GM23338 (cell line): ENCODE measurements at regions not wholly inside any gene's neighbourhood (a gene's known extent, or its start where the extent isn't known, plus 50 kb on each side); places are given as distances from the start of the nearest gene placed in this dataset.

Experiments used
- ATAC-seq: fragments of 200-7000 bp; cut with Tn5 transposase; 3 replicates; pipeline ENCODE4 v1.9.1; 2020
- DNase-seq: peaks from one replicate; pipeline ENCODE4 v3.0.0-alpha.2; 2015; ENCODE audit warnings: low spot score
- H2AFZ ChIP-seq: fragments of 200-600 bp; sonication (generic); 2 replicates; pipeline ENCODE4 v1.8.0; 2016; ENCODE audit warnings: antibody characterized with exemption, mild to moderate bottlenecking, moderate library complexity
- H3F3A ChIP-seq: fragments of 200-600 bp; sonication (generic); replicated peaks from 2 replicates; pipeline ENCODE4 v1.8.0; 2017; ENCODE audit warnings: antibody characterized with exemption, mixed run types, low read depth
- H3K27ac ChIP-seq: fragments of 200-600 bp; sonication (generic); 2 replicates; pipeline ENCODE4 v1.6.1; 2016; ENCODE audit warnings: low read depth
- H3K27me3 ChIP-seq: fragments of 200-600 bp; sonication (generic); 2 replicates; pipeline ENCODE4 v1.8.0; 2016; ENCODE audit warnings: mild to moderate bottlenecking, mixed run types, moderate library complexity; ENCODE audit not compliant: insufficient read depth
- H3K36me3 ChIP-seq: fragments of 200-600 bp; sonication (generic); 2 replicates; pipeline ENCODE4 v1.8.0; 2016; ENCODE audit warnings: mild to moderate bottlenecking; ENCODE audit not compliant: insufficient read depth
- H3K4me1 ChIP-seq: fragments of 200-600 bp; sonication (generic); 2 replicates; pipeline ENCODE4 v1.8.0; 2016; ENCODE audit warnings: mild to moderate bottlenecking, moderate library complexity; ENCODE audit not compliant: insufficient read depth
- H3K4me2 ChIP-seq: fragments of 200-600 bp; sonication (generic); 2 replicates; pipeline ENCODE4 v1.7.1; 2017; ENCODE audit warnings: mixed run types
- H3K4me3 ChIP-seq: fragments of 200-600 bp; sonication (generic); 2 replicates; pipeline ENCODE4 v1.6.1; 2016; ENCODE audit warnings: mixed run types
- H3K79me2 ChIP-seq: fragments of 200-600 bp; sonication (generic); replicated peaks from 2 replicates; pipeline ENCODE4 v1.8.0; 2017; ENCODE audit warnings: mild to moderate bottlenecking; ENCODE audit not compliant: insufficient read depth
- H3K9me2 ChIP-seq: fragments of 200-600 bp; sonication (generic); 2 replicates; pipeline ENCODE4 v1.8.0; 2017; ENCODE audit not compliant: insufficient read depth
- H4K20me1 ChIP-seq: fragments of 200-600 bp; sonication (generic); replicated peaks from 2 replicates; pipeline ENCODE4 v1.8.0; 2017; ENCODE audit warnings: mild to moderate bottlenecking; ENCODE audit not compliant: insufficient read depth
- H3K27ac Mint-ChIP-seq: 2 replicates; pipeline ENCODE4 v1.8.0; 2020; ENCODE audit warnings: inconsistent platforms, mild to moderate bottlenecking, moderate library complexity, mixed read lengths
- H3K27me3 Mint-ChIP-seq: 3 replicates; pipeline ENCODE4 v1.8.0; 2022; ENCODE audit warnings: low read depth, mild to moderate bottlenecking, moderate library complexity, mixed read lengths, inconsistent platforms; ENCODE audit not compliant: insufficient read depth, poor library complexity
- H3K36me3 Mint-ChIP-seq: 3 replicates; pipeline ENCODE4 v1.8.0; 2021; ENCODE audit warnings: low read depth, mild to moderate bottlenecking, inconsistent platforms, moderate library complexity, mixed read lengths
- H3K4me1 Mint-ChIP-seq: 3 replicates; pipeline ENCODE4 v1.8.0; 2020; ENCODE audit warnings: mild to moderate bottlenecking, inconsistent platforms, mixed read lengths
- H3K4me3 Mint-ChIP-seq: 3 replicates; pipeline ENCODE4 v1.8.0; 2021; ENCODE audit warnings: moderate library complexity, mild to moderate bottlenecking, inconsistent platforms, mixed read lengths
- H3K9me3 Mint-ChIP-seq: 3 replicates; pipeline ENCODE4 v1.8.0; 2020; ENCODE audit warnings: moderate library complexity, mild to moderate bottlenecking, inconsistent platforms, mixed read lengths
- EZH2 ChIP-seq: fragments of 200-600 bp; sonication (generic); IDR thresholded peaks from one replicate; pipeline ENCODE4 v1.8.0; 2017; ENCODE audit warnings: antibody characterized with exemption, mild to moderate bottlenecking, low read depth; ENCODE audit not compliant: unreplicated experiment
- TF ChIP-seq, protein P1 (sequence below), 2 experiments: fragments of 200-600 bp in 1 of 2; sonication (generic) in 1 of 2; conservative IDR thresholded peaks; 2 replicates each; pipeline versions ENCODE4 v1.5.1 to v1.6.1; 2016 to 2017; ENCODE audit warnings: antibody characterized with exemption in 2 of 2, low read depth in 2 of 2, mild to moderate bottlenecking in 2 of 2, moderate library complexity in 1 of 2
- TF ChIP-seq, protein P2 (sequence below): IDR thresholded peaks from 2 replicates; pipeline ENCODE4 v1.6.1; 2016; ENCODE audit warnings: antibody characterized with exemption
- TF ChIP-seq, protein P3 (sequence below): IDR thresholded peaks from one replicate; pipeline ENCODE4 v1.6.1; 2018; ENCODE audit warnings: antibody characterized with exemption; ENCODE audit not compliant: unreplicated experiment
- TF ChIP-seq, protein P4 (sequence below): fragments of 250-450 bp; sonication (Bioruptor Pico); IDR thresholded peaks from 2 replicates; pipeline ENCODE4 v1.5.0; 2020; ENCODE audit warnings: mild to moderate bottlenecking, moderate library complexity

DNA sequence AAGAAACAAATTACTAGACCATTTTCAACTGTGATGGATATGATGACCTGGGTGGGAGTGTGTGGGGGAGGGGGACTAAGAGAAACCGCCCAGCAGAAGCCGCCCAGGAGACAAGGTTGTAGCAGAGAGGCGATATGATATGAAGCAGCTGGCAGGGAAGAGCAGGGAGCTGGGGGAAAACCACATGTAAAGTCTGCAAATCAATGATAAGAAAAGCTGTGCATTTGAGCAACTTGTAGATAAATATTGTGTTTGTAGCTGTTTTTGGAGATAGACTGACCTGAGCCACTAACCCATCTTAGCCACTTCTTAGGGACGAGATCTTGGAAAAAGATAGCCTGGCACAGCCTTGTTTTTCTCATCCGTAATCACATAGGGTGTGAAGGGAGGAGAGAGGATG, 252.6 kb downstream of the SEC23IP start:
- Histone ChIP-seq H3K27me3 (no peaks in the 10 kb centered on the region), H4K20me1 (no peaks in the 10 kb centered on the region), H3K27ac (no peak overlapping the region), H3K36me3 (no peaks in the 10 kb centered on the region), H3F3A (no peaks in the 10 kb centered on the region), H3K4me2 (no peak overlapping the region), H3K79me2 (no peaks in the 10 kb centered on the region), H2AFZ (peak overlapping the region; percentile 47; the same call in 1 of the 2 replicates), H3K4me3 (no peak overlapping the region), H3K9me2 (no peaks in the 10 kb centered on the region), H3K4me1 (no peaks in the 10 kb centered on the region)
- Mint-ChIP-seq H3K27ac (no peak overlapping the region), H3K36me3 (no peaks in the 10 kb centered on the region), H3K27me3 (peaks cover 3% of the 10 kb centered on the region), H3K4me3 (no peak overlapping the region), H3K4me1 (peaks cover 1% of the 10 kb centered on the region; the same call in 2 of the 3 replicates), H3K9me3 (no peaks in the 10 kb centered on the region)
- no peak for DNase-seq
- no peak for ATAC-seq
- TF ChIP-seq, protein P1, sequence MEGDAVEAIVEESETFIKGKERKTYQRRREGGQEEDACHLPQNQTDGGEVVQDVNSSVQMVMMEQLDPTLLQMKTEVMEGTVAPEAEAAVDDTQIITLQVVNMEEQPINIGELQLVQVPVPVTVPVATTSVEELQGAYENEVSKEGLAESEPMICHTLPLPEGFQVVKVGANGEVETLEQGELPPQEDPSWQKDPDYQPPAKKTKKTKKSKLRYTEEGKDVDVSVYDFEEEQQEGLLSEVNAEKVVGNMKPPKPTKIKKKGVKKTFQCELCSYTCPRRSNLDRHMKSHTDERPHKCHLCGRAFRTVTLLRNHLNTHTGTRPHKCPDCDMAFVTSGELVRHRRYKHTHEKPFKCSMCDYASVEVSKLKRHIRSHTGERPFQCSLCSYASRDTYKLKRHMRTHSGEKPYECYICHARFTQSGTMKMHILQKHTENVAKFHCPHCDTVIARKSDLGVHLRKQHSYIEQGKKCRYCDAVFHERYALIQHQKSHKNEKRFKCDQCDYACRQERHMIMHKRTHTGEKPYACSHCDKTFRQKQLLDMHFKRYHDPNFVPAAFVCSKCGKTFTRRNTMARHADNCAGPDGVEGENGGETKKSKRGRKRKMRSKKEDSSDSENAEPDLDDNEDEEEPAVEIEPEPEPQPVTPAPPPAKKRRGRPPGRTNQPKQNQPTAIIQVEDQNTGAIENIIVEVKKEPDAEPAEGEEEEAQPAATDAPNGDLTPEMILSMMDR (conservative IDR thresholded peaks at IDR 0.05; ENCODE audit: low read depth in 2 of 2), result no peak
- TF ChIP-seq, protein P2, sequence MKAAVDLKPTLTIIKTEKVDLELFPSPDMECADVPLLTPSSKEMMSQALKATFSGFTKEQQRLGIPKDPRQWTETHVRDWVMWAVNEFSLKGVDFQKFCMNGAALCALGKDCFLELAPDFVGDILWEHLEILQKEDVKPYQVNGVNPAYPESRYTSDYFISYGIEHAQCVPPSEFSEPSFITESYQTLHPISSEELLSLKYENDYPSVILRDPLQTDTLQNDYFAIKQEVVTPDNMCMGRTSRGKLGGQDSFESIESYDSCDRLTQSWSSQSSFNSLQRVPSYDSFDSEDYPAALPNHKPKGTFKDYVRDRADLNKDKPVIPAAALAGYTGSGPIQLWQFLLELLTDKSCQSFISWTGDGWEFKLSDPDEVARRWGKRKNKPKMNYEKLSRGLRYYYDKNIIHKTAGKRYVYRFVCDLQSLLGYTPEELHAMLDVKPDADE, result no peak
- TF ChIP-seq, protein P3, sequence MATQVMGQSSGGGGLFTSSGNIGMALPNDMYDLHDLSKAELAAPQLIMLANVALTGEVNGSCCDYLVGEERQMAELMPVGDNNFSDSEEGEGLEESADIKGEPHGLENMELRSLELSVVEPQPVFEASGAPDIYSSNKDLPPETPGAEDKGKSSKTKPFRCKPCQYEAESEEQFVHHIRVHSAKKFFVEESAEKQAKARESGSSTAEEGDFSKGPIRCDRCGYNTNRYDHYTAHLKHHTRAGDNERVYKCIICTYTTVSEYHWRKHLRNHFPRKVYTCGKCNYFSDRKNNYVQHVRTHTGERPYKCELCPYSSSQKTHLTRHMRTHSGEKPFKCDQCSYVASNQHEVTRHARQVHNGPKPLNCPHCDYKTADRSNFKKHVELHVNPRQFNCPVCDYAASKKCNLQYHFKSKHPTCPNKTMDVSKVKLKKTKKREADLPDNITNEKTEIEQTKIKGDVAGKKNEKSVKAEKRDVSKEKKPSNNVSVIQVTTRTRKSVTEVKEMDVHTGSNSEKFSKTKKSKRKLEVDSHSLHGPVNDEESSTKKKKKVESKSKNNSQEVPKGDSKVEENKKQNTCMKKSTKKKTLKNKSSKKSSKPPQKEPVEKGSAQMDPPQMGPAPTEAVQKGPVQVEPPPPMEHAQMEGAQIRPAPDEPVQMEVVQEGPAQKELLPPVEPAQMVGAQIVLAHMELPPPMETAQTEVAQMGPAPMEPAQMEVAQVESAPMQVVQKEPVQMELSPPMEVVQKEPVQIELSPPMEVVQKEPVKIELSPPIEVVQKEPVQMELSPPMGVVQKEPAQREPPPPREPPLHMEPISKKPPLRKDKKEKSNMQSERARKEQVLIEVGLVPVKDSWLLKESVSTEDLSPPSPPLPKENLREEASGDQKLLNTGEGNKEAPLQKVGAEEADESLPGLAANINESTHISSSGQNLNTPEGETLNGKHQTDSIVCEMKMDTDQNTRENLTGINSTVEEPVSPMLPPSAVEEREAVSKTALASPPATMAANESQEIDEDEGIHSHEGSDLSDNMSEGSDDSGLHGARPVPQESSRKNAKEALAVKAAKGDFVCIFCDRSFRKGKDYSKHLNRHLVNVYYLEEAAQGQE, result no peak
- TF ChIP-seq, protein P4, sequence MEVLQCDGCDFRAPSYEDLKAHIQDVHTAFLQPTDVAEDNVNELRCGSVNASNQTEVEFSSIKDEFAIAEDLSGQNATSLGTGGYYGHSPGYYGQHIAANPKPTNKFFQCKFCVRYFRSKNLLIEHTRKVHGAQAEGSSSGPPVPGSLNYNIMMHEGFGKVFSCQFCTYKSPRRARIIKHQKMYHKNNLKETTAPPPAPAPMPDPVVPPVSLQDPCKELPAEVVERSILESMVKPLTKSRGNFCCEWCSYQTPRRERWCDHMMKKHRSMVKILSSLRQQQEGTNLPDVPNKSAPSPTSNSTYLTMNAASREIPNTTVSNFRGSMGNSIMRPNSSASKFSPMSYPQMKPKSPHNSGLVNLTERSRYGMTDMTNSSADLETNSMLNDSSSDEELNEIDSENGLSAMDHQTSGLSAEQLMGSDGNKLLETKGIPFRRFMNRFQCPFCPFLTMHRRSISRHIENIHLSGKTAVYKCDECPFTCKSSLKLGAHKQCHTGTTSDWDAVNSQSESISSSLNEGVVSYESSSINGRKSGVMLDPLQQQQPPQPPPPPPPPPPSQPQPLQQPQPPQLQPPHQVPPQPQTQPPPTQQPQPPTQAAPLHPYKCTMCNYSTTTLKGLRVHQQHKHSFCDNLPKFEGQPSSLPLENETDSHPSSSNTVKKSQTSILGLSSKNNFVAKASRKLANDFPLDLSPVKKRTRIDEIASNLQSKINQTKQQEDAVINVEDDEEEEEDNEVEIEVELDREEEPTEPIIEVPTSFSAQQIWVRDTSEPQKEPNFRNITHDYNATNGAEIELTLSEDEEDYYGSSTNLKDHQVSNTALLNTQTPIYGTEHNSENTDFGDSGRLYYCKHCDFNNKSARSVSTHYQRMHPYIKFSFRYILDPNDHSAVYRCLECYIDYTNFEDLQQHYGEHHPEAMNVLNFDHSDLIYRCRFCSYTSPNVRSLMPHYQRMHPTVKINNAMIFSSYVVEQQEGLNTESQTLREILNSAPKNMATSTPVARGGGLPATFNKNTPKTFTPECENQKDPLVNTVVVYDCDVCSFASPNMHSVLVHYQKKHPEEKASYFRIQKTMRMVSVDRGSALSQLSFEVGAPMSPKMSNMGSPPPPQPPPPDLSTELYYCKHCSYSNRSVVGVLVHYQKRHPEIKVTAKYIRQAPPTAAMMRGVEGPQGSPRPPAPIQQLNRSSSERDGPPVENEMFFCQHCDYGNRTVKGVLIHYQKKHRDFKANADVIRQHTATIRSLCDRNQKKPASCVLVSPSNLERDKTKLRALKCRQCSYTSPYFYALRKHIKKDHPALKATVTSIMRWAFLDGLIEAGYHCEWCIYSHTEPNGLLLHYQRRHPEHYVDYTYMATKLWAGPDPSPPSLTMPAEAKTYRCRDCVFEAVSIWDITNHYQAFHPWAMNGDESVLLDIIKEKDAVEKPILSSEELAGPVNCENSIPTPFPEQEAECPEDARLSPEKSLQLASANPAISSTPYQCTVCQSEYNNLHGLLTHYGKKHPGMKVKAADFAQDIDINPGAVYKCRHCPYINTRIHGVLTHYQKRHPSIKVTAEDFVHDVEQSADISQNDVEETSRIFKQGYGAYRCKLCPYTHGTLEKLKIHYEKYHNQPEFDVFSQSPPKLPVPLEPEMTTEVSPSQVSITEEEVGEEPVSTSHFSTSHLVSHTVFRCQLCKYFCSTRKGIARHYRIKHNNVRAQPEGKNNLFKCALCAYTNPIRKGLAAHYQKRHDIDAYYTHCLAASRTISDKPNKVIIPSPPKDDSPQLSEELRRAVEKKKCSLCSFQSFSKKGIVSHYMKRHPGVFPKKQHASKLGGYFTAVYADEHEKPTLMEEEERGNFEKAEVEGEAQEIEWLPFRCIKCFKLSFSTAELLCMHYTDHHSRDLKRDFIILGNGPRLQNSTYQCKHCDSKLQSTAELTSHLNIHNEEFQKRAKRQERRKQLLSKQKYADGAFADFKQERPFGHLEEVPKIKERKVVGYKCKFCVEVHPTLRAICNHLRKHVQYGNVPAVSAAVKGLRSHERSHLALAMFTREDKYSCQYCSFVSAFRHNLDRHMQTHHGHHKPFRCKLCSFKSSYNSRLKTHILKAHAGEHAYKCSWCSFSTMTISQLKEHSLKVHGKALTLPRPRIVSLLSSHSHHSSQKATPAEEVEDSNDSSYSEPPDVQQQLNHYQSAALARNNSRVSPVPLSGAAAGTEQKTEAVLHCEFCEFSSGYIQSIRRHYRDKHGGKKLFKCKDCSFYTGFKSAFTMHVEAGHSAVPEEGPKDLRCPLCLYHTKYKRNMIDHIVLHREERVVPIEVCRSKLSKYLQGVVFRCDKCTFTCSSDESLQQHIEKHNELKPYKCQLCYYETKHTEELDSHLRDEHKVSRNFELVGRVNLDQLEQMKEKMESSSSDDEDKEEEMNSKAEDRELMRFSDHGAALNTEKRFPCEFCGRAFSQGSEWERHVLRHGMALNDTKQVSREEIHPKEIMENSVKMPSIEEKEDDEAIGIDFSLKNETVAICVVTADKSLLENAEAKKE (CRISPR knock-in tag), result no peak
- no peak for TF ChIP-seq EZH2
